NCI-H460 (cell line): ENCODE measurements at regions not wholly inside any gene's neighbourhood (a gene's known extent, or its start where the extent isn't known, plus 50 kb on each side); places are given as distances from the start of the nearest gene placed in this dataset.
"Not testable (repeated sequence)": the region's sequence is repeated elsewhere in the genome, so short reads cannot be mapped to it uniquely, and the experiment has no call there.

ENCODE experiments used
- DNase-seq: peaks from one replicate; pipeline ENCODE4 v3.0.0-alpha.2; 2016; ENCODE audit warnings: low read depth; ENCODE audit errors: extremely low read depth

GRCh38 chr5:124104821-124105220, 592.8 kb downstream of the CSNK1G3 start:
- no peak for DNase-seq

DNA sequence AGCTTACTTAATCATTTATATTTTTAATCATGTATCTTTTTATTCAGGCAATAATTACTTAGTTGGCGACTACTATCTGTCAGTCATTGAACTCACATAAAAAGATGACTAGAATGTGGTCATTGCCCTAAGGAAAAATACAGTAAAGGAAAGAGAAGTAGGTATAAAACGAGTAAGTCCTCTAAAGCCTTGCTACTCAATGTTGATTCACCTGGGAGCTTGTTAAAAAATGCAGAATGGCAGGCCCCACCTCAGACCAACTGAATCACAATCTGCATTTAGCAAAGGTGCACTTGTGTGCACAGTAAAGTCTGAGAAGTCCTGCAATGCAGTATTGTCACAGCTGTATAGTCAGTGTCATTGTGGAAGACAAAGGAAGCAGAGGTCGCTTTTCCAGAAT, 592.4 kb downstream of the CSNK1G3 start:
- DNase-seq, result no peak

- DNase-seq, result no peak
Observed at GRCh38 chr5:124103671-124104070, 591.7 kb downstream of the CSNK1G3 start.

DNA sequence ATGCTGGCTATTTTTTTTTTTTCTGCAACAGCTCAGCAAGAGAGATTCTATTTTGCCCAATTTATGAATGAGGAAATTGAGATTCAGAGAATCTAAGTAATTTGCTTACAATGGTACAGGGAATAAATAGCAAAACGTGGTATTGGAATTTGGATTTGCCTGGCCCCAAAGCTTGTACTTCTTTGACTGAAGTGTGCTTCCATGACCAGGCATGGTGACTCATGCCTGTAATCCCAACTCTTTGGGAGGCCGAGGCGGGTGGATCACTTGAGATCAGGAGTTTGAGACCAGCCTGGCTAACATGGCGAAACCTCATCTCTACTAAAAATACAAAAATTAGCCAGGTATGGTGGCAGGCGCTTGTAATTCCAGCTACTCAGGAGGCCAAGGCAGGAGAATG, 591.1 kb downstream of the CSNK1G3 start:
- DNase-seq, result not testable (repeated sequence)

GRCh38 chr5:124102486-124102885, 590.5 kb downstream of the CSNK1G3 start:
- DNase-seq, result no peak

- no peak for DNase-seq
Observed at GRCh38 chr5:124093658-124094057, 581.7 kb downstream of the CSNK1G3 start.

GRCh38 chr5:124090115-124090514, 578.1 kb downstream of the CSNK1G3 start:
- no peak for DNase-seq

DNA sequence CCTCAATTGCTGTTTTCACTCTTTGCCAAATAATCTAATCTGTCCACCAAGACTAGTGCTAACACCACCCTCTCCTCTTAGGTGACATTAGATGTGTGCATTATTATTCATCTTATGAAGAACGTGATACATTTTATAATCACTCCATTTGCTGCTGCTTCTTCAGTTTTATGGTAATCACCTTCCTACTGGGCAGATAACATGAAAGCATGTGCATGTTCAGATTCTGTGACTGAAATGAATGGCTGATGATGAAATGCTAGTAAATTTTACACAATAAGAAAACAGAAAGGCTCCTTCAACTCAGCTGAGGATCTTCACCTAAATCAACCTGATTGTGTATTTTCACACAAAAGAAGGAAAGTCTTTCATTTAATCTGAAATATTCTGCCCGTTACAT, 577.6 kb downstream of the CSNK1G3 start:
- DNase-seq, result no peak

DNA sequence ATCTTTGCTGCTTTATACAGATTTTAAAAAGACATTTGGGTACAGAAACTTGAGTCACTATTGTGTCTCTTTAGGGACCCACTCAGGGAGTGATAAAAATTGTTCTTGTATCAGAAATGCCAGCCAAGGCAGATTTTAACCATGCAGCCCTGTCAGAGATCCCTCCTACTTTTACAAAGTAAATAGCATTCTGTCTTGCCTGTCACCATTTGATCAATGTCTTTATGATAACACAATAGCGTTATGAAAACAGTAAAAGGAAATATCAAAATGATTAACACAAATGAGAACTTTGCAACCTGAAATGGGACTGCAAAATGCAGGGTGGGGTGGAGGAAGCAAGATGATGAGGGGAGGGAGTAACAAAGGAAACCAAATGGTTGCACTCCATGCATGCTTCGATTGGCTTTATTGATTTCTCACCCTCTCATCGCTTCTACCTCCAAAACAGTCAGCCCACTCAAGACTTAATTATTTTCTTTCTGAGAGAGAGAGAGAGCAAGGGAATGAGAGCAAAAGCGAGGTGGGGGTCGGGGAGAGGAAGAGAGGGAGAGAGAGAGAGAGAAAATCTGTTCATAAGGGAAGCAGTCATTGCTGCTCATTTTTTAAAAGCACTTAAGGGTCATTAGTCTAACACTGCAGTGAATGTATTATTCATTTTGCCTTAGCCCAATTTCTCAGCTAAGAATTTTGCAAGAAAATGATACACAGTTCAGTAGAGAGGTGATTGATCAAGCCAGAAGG, 576.5 kb downstream of the CSNK1G3 start:
- peak; percentile 12 for DNase-seq

DNA sequence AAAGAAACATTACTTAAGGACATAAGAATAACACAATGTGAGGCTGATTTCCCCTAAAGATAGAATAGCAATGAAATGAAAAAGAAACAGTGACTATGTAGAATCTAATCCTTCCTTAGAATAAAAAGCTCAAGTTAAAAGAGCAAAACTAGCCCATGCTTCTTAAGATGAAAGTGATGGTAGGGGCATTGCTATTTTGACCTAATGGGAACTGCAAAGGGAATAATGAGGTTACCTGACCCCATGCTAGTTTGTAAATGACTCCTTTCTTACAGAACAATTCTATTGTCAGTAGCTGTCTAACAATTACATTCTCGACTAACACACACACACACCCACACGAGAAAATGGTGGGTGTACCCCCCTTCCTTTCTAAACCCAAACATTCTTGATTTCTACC, 575.8 kb downstream of the CSNK1G3 start:
- DNase-seq, result no peak

DNA sequence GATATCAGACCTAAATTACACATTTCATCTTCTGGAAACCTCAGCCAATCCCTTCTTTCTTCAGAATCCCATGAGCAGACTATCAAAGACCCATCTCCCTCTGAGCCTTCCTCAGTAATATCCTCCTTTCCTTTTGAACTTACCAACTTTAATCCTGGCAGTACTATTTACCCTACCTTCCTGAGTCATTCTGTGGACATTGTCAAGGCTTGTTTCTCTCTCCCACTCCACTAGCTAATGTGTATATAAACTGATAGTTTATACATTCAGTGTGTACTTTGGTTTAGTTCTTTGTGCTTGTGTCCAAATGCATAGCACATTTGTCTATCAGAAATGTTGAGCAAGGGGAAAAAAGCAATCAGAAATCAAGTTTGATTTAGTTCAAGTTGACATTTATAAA, 568.3 kb downstream of the CSNK1G3 start:
- DNase-seq, result no peak

DNA sequence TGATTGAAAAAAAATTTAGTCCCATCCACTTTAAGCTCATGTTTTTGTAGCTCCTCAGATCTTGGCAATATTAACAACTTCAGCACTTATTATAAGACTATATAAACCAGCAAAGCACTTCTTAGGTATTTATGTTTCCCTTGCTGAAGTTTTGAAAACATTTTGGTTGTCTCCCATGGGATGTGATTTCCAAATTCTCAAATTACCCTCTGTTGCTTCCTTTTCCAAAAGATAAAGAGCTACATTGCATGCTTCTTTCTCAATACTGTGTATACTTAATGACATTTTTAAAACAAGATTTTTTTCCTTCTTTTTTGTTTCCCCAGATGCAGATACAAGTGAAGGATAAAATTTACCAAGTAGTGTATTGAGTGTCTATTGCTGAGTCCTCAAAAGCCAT, 567.1 kb downstream of the CSNK1G3 start:
- DNase-seq, result no peak

DNA sequence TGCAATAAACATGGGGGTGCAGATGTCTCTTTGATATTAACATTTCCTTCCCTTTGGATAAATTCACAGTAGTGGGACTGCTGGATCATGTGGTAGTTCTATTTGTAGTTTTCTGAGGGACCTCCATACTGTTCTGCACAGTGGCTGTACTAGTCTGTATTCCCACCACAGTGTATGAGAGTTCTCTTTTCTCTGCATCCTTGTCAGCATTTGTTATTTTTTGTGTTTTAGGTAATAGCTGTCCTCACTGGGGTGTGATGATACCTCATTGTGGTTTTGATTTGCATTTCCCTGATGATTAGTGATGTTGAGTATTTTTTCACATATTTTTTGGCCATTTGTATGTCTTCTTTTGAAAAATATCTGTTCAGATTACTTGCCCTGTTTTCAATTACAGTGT, 562.5 kb downstream of the CSNK1G3 start:
- no peak for DNase-seq

GRCh38 chr5:124072570-124072969, 560.6 kb downstream of the CSNK1G3 start:
- DNase-seq, result no peak

DNA sequence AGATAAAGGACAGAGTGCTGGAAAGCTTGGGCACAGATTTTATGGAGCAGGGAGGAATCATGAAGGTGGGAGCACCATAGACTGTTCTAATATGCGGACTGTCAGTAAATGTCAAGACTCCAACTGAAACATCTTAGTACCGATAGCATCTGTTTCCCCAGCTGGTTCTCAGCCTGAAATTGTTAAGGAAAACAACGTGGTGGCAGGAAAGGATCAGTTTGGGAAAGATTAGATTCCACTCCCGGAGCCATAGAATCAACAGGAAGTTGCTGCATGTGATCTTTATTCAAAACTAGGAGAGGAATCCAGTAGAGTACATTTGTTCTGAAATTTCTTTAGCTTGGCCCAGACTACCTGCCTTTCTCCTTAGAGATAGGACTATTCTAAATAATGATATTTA, 559.1 kb downstream of the CSNK1G3 start:
- DNase-seq, result no peak

- no peak for DNase-seq
Observed at GRCh38 chr5:124065508-124065907, 553.5 kb downstream of the CSNK1G3 start.

DNA sequence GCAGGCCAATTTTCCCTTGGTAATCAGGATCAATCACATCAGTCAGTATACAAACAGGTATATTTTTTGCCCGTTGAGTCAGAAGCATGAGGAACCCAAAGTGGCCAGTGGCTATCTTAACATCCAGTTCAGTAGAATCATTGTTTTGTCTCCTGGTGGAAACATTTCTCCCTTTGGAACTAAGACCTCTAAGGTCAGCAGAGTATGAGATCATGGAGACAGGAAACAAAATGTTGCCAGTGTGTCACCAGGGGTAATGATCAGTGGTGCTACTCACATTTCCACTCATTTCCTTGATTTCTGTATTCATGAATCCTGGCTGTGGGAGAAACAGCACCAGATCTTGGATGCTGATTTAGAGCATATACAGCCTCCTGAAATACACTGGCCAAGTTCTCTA, 553.0 kb downstream of the CSNK1G3 start:
- DNase-seq, result no peak

- no peak for DNase-seq
Observed at GRCh38 chr5:124061663-124062062, 549.7 kb downstream of the CSNK1G3 start.

- DNase-seq, result no peak
Observed at GRCh38 chr5:124061068-124061430, 549.1 kb downstream of the CSNK1G3 start.

DNA sequence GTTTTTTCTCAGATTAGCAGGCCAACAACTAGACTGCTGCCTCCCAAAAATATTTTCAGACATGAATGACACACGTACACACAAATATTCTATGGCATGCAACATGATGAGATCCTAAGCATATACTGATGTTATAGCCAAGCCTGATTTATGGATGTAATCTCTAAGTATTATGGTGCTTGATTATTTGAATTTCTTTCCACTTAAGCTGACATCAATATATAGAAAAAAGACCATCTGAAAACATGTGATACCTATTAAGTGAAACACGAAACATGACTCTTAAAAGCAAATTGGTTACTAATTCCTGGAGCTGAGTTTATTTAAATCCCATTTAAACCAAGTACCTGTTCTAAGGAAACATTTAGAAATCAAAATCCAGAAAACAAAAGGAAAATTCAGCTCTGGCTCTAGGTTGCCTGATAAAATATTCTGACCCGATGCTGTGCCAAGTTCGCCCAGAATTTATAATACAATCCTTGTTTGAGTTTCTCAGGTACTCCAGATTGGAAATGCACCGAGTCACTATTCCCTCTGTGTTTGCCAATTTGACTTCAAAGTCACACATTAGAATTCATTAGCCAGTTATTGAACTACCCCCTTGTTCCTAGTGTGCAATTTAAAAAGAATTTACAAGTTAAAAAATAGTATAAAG, 548.6 kb downstream of the CSNK1G3 start:
- DNase-seq, result no peak

DNA sequence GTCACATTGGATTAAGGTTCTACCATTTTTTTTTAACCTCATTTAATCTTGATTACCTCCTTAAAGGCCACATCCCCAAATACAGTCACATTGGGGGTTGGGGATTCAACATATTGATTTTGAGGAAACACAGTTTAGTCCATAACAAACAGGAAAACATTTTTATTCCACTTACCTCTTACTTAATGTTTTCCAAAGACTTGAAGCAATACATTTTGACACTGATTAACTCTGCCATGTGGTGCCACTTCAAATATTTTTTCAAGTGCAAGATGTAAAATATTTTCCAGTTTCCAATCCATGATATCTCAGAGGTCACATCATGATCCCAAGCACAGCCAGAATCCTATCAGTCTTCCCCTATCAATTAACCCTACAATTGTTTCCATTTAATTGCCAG, 548.0 kb downstream of the CSNK1G3 start:
- DNase-seq, result no peak

- DNase-seq, result no peak
Observed at GRCh38 chr5:124059200-124059599, 547.2 kb downstream of the CSNK1G3 start.
